ENCODE measurements at regions not wholly inside any gene's neighbourhood (a gene's known extent, or its start where the extent isn't known, plus 50 kb on each side); places are given as distances from the start of the nearest gene placed in this dataset.

GRCh38 chr7:112939574-112940313 is 146.9 kb downstream of the GPR85 start:
- CTCF ChIA-PET: interaction anchor here (0.6 to 0.7 kb wide), 2 partner anchors 220 to 390 kb away, joined by 3 read pairs; no protein-coding TSS in a partner anchor

More at GRCh38 chr7:112939574-112940313, 146.9 kb downstream of the GPR85 start:
- H3K79me2 ChIP-seq (ENCODE audit: insufficient read depth, low read length): no peaks in the 10 kb centered on the region
- peak overlapping the region; percentile 93 for H2AFZ ChIP-seq (ENCODE audit: low read depth, low read length, poor library complexity, severe bottlenecking)
- H3K27ac ChIP-seq (ENCODE audit: low read depth, low read length): no peak overlapping the region; the same call in 1 of the 2 replicates
- peak overlapping the region; percentile 58 for H3K9ac ChIP-seq (ENCODE audit: low read length)
- POLR2A ChIA-PET: interaction anchor here (0.9 kb wide), 2 partner anchors 15 to 489 kb away, joined by 3 to 4 read pairs; partner anchors contain the start of gene IFRD1
- H3K4me3 ChIP-seq (replicated peaks in 1 of 2; ENCODE audit: low read depth in 1 of 2, low read length in 2 of 2): peak overlapping the region; percentile 84
- RAD21 ChIA-PET (ENCODE audit: low non-redundant PET in 1 of 2, low total read pairs in 2 of 2, uncharacterized antibody in 2 of 2, unreplicated experiment in 2 of 2): no interaction called here
- no peaks in the 10 kb centered on the region for H3K27me3 ChIP-seq (ENCODE audit: insufficient read depth, low read length)
- no peaks in the 10 kb centered on the region for H3K9me2 ChIP-seq (ENCODE audit: insufficient read depth)
- ATAC-seq (peak; percentile 98), DNase-seq (ENCODE audit: low read depth, low spot score) (peak; percentile 98)
- intact Hi-C loops (cut with micrococcal nuclease): no loop called here
- no peaks in the 10 kb centered on the region for H3K9me3 ChIP-seq (ENCODE audit: control insufficient read depth in 1 of 2, insufficient read depth in 1 of 2, low read depth in 1 of 2, low read length in 2 of 2)
- H3K4me2 ChIP-seq (ENCODE audit: low read length): peak overlapping the region; percentile 73
- H4K20me1 ChIP-seq (ENCODE audit: insufficient read depth): no peaks in the 10 kb centered on the region
- peaks cover 3 to 12% of the 10 kb centered on the region in 2 experiments; a peak in 2 of 4 replicates for H3K4me1 ChIP-seq (ENCODE audit: control insufficient read depth in 1 of 2, insufficient read depth in 2 of 2, low read length in 2 of 2)
- peak; percentile 88 for TF ChIP-seq SP1 (IDR thresholded peaks at IDR 0.05; ENCODE audit: low read depth)
- TF ChIP-seq ATF3 (IDR thresholded peaks at IDR 0.05): no peak
- no peak for TF ChIP-seq CBX3 (IDR thresholded peaks at IDR 0.05; ENCODE audit: low read depth)
- no peak for TF ChIP-seq FOSL1 (IDR thresholded peaks at IDR 0.05; ENCODE audit: low read depth)
- TF ChIP-seq EZH2 (IDR thresholded peaks at IDR 0.05): no peak
- no peak for TF ChIP-seq REST (IDR thresholded peaks at IDR 0.05; ENCODE audit: low read depth)
- TF ChIP-seq CTCF (IDR thresholded peaks at IDR 0.05 in 2 of 3, conservative IDR thresholded peaks at IDR 0.05 in 1 of 3; ENCODE audit: borderline replicate concordance in 1 of 3, insufficient read depth in 1 of 3, low read depth in 2 of 3, low read length in 2 of 3): no peak
- TF ChIP-seq POLR2AphosphoS5 (IDR thresholded peaks at IDR 0.05; ENCODE audit: low read depth, low read length): peak; percentile 78
- no peak for TF ChIP-seq TCF7L2 (IDR thresholded peaks at IDR 0.05; ENCODE audit: borderline replicate concordance, extremely low read depth, insufficient read depth, insufficient read length)
- no peak for TF ChIP-seq SRF (IDR thresholded peaks at IDR 0.05; ENCODE audit: low read depth)
- TF ChIP-seq POLR2A (IDR thresholded peaks at IDR 0.05; ENCODE audit: borderline replicate concordance, extremely low read depth, insufficient read depth, insufficient read length): peak; percentile 39
- no peak for TF ChIP-seq EZH2phosphoT487 (IDR thresholded peaks at IDR 0.05; ENCODE audit: borderline replicate concordance)
- no peak for TF ChIP-seq ZNF274 (IDR thresholded peaks at IDR 0.05; ENCODE audit: low read depth, low read length)
- TF ChIP-seq JUND (IDR thresholded peaks at IDR 0.05): no peak
- no peak for TF ChIP-seq YY1 (IDR thresholded peaks at IDR 0.05; ENCODE audit: extremely low read depth, insufficient replicate concordance, low read depth, low read length)
- no TSS peak for BruUV-seq (replicated peaks)
- H3K36me3 ChIP-seq (ENCODE audit: control insufficient read depth in 1 of 2, insufficient read depth in 2 of 2, low read length in 2 of 2): no peaks in the 10 kb centered on the region
